ENCODE measurements at regions not wholly inside any gene's neighbourhood (a gene's known extent, or its start where the extent isn't known, plus 50 kb on each side); places are given as distances from the start of the nearest gene placed in this dataset.
"Not testable (repeated sequence)": the region's sequence is repeated elsewhere in the genome, so short reads cannot be mapped to it uniquely, and the experiment has no call there.

GRCh38 chr5:125245216-125245615 lies 498.8 kb upstream of the ZNF608 start:
- Mint-ChIP-seq H3K27me3 (ENCODE audit: insufficient read depth) (no peaks in the 10 kb centered on the region), H3K9me3 (peaks cover 14% of the 10 kb centered on the region), H3K4me1 (no peaks in the 10 kb centered on the region), H3K27ac (no peak overlapping the region), H3K36me3 (ENCODE audit: low read depth) (no peaks in the 10 kb centered on the region), H3K4me3 (no peak overlapping the region)
- no peaks in the 10 kb centered on the region for H3K9me3 ChIP-seq (ENCODE audit: control insufficient read depth, low read length)
- no peak overlapping the region for H3K27ac ChIP-seq (ENCODE audit: low read depth, low read length)
- H3K27me3 ChIP-seq (ENCODE audit: control insufficient read depth, insufficient read depth, low read length, poor library complexity, severe bottlenecking): no peaks in the 10 kb centered on the region
- H3K4me1 ChIP-seq (ENCODE audit: control insufficient read depth, insufficient read depth, low read length): no peaks in the 10 kb centered on the region
- WGBS, 2 experiments (ENCODE audit: insufficient coverage in 1 of 2, insufficient read length in 1 of 2): 94 to 100% methylated on average over 3 to 4 of the region's 4 CpGs
- H3K9ac ChIP-seq (ENCODE audit: extremely low read depth, low read length, poor library complexity, severe bottlenecking): no peak overlapping the region
- DNase-seq: peak; percentile 49
- H3K36me3 ChIP-seq (ENCODE audit: control insufficient read depth, insufficient read depth, low read length): no peaks in the 10 kb centered on the region
- TF ChIP-seq CTCF (conservative IDR thresholded peaks at IDR 0.05): no peak
- no peak overlapping the region for H3K4me3 ChIP-seq (ENCODE audit: low read length)

GRCh38 chr5:125249400-125249799 lies 503.0 kb upstream of the ZNF608 start:
- peaks cover 17% of the 10 kb centered on the region for H3K36me3 Mint-ChIP-seq (ENCODE audit: low read depth)
- peaks cover 40% of the 10 kb centered on the region for H3K9me3 Mint-ChIP-seq
- DNase-seq: no peak
- Histone ChIP-seq H3K27me3 (ENCODE audit: control insufficient read depth, insufficient read depth, low read length, poor library complexity, severe bottlenecking) (no peaks in the 10 kb centered on the region), H3K27ac (ENCODE audit: low read depth, low read length) (no peak overlapping the region), H3K4me1 (ENCODE audit: control insufficient read depth, insufficient read depth, low read length) (no peaks in the 10 kb centered on the region), H3K4me3 (ENCODE audit: low read length) (no peak overlapping the region), H3K9me3 (ENCODE audit: control insufficient read depth, low read length) (peaks cover 29% of the 10 kb centered on the region), H3K9ac (ENCODE audit: extremely low read depth, low read length, poor library complexity, severe bottlenecking) (no peak overlapping the region), H3K36me3 (ENCODE audit: control insufficient read depth, insufficient read depth, low read length) (no peaks in the 10 kb centered on the region)
- no peaks in the 10 kb centered on the region for H3K4me1 Mint-ChIP-seq
- 95 to 100% methylated on average over 1 to 2 of the region's 2 CpGs for WGBS, 2 experiments (ENCODE audit: insufficient coverage in 1 of 2, insufficient read length in 1 of 2)
- TF ChIP-seq CTCF (conservative IDR thresholded peaks at IDR 0.05): no peak
- H3K27me3 Mint-ChIP-seq (ENCODE audit: insufficient read depth): no peaks in the 10 kb centered on the region
- H3K27ac Mint-ChIP-seq: no peak overlapping the region
- no peak overlapping the region for H3K4me3 Mint-ChIP-seq

GRCh38 chr5:125251703-125252102 lies 505.3 kb upstream of the ZNF608 start:
- H3K27me3 ChIP-seq (ENCODE audit: control insufficient read depth, insufficient read depth, low read length, poor library complexity, severe bottlenecking): no peaks in the 10 kb centered on the region
- Mint-ChIP-seq H3K27ac (no peak overlapping the region), H3K9me3 (peaks cover 52% of the 10 kb centered on the region)

GRCh38 chr5:125253634-125254033 lies 507.2 kb upstream of the ZNF608 start:
- Mint-ChIP-seq H3K9me3 (peaks cover 45% of the 10 kb centered on the region), H3K36me3 (ENCODE audit: low read depth) (peaks cover 19% of the 10 kb centered on the region)
- H3K4me1 Mint-ChIP-seq; H3K4me3 Mint-ChIP-seq; H3K27me3 ChIP-seq (ENCODE audit: control insufficient read depth, insufficient read depth, low read length, poor library complexity, severe bottlenecking); DNase-seq; H3K27ac Mint-ChIP-seq; H3K4me1 ChIP-seq (ENCODE audit: control insufficient read depth, insufficient read depth, low read length); H3K27ac ChIP-seq (ENCODE audit: low read depth, low read length); H3K36me3 ChIP-seq (ENCODE audit: control insufficient read depth, insufficient read depth, low read length); H3K9ac ChIP-seq (ENCODE audit: extremely low read depth, low read length, poor library complexity, severe bottlenecking); H3K27me3 Mint-ChIP-seq (ENCODE audit: insufficient read depth): not testable (repeated sequence)
- WGBS, 2 experiments (ENCODE audit: insufficient coverage in 1 of 2, insufficient read length in 1 of 2): 92 to 96% methylated on average over 7 of the region's 7 CpGs
- peaks cover 39% of the 10 kb centered on the region for H3K9me3 ChIP-seq (ENCODE audit: control insufficient read depth, low read length)
- peak overlapping the region; percentile 38 for H3K4me3 ChIP-seq (ENCODE audit: low read length)

More at GRCh38 chr5:125251703-125252102, 505.3 kb upstream of the ZNF608 start:
- no peaks in the 10 kb centered on the region for H3K4me1 ChIP-seq (ENCODE audit: control insufficient read depth, insufficient read depth, low read length)
- H3K9me3 ChIP-seq (ENCODE audit: control insufficient read depth, low read length): peaks cover 39% of the 10 kb centered on the region
- H3K27ac ChIP-seq (ENCODE audit: low read depth, low read length): no peak overlapping the region
- Mint-ChIP-seq H3K4me3 (no peak overlapping the region), H3K4me1 (peaks cover 2% of the 10 kb centered on the region), H3K36me3 (ENCODE audit: low read depth) (peaks cover 19% of the 10 kb centered on the region), H3K27me3 (ENCODE audit: insufficient read depth) (no peaks in the 10 kb centered on the region)
- H3K36me3 ChIP-seq (ENCODE audit: control insufficient read depth, insufficient read depth, low read length): no peaks in the 10 kb centered on the region
- no peak overlapping the region for H3K4me3 ChIP-seq (ENCODE audit: low read length)
- DNase-seq: no peak
- H3K9ac ChIP-seq (ENCODE audit: extremely low read depth, low read length, poor library complexity, severe bottlenecking): no peak overlapping the region
- TF ChIP-seq CTCF (conservative IDR thresholded peaks at IDR 0.05): no peak
